ENCODE measurements at regions not wholly inside any gene's neighbourhood (a gene's known extent, or its start where the extent isn't known, plus 50 kb on each side); places are given as distances from the start of the nearest gene placed in this dataset.

GRCh38 chr7:13028825-13029099 lies 341.3 kb downstream of the ARL4A start:
- no peaks in the 10 kb centered on the region for H3K36me3 ChIP-seq (replicated peaks; ENCODE audit: low read depth, low read length)
- H3K4me2 ChIP-seq (ENCODE audit: low read length): no peak overlapping the region
- H4K20me1 ChIP-seq (ENCODE audit: insufficient read depth, low read length): no peaks in the 10 kb centered on the region
- no peaks in the 10 kb centered on the region for H3K4me1 ChIP-seq (ENCODE audit: low read length)
- H3K4me3 ChIP-seq (ENCODE audit: low read length): no peak overlapping the region
- no peaks in the 10 kb centered on the region for H3K79me2 ChIP-seq (ENCODE audit: low read length)
- no peaks in the 10 kb centered on the region for H3K27me3 ChIP-seq (ENCODE audit: low read depth, low read length)
- no peak overlapping the region for H2AFZ ChIP-seq (ENCODE audit: low read depth, low read length)
- no peak overlapping the region for H3K9ac ChIP-seq (ENCODE audit: low read length)
- H3K27ac ChIP-seq (ENCODE audit: low read length): no peak overlapping the region
- TF ChIP-seq CTCF (IDR thresholded peaks at IDR 0.05; ENCODE audit: low read depth, low read length) (no peak), EZH2phosphoT487 (IDR thresholded peaks at IDR 0.05; ENCODE audit: low read depth) (no peak)
- no peaks in the 10 kb centered on the region for H3K9me3 ChIP-seq (ENCODE audit: insufficient read depth, low read length)

DNA sequence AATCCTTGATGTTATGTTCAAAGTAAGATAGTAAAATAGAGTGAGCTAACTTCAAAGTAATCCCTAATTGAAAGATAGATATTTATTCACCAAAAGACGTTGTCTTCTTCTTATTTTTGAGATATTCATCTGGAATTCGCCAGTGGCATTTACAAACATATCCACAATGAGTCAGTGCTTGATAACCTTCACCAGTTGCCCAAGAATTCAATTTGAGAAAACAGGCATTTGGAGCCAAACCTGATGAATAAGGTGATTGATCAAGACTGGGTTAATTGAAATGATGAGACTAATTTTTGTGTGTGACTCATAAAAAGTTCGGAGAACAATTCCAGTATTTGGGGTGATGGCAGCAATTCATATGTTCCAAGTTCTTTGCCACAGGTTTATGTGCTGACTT lies 344.0 kb downstream of the ARL4A start:
- Histone ChIP-seq H3K4me2 (ENCODE audit: low read length) (no peak overlapping the region), H3K79me2 (ENCODE audit: low read length) (no peaks in the 10 kb centered on the region), H3K9me3 (ENCODE audit: insufficient read depth, low read length) (no peaks in the 10 kb centered on the region), H3K4me3 (ENCODE audit: low read length) (no peak overlapping the region), H3K27me3 (ENCODE audit: low read depth, low read length) (no peaks in the 10 kb centered on the region), H3K9ac (ENCODE audit: low read length) (no peak overlapping the region), H3K4me1 (ENCODE audit: low read length) (no peaks in the 10 kb centered on the region), H3K36me3 (replicated peaks; ENCODE audit: low read depth, low read length) (no peaks in the 10 kb centered on the region), H3K27ac (ENCODE audit: low read length) (no peak overlapping the region), H2AFZ (ENCODE audit: low read depth, low read length) (no peak overlapping the region), H4K20me1 (ENCODE audit: insufficient read depth, low read length) (no peaks in the 10 kb centered on the region)
- TF ChIP-seq CTCF (IDR thresholded peaks at IDR 0.05; ENCODE audit: low read depth, low read length) (no peak), EZH2phosphoT487 (IDR thresholded peaks at IDR 0.05; ENCODE audit: low read depth) (no peak)

- H4K20me1 ChIP-seq (ENCODE audit: insufficient read depth, low read length): no peaks in the 10 kb centered on the region
- no peaks in the 10 kb centered on the region for H3K79me2 ChIP-seq (ENCODE audit: low read length)
- no peaks in the 10 kb centered on the region for H3K4me1 ChIP-seq (ENCODE audit: low read length)
- no peaks in the 10 kb centered on the region for H3K9me3 ChIP-seq (ENCODE audit: insufficient read depth, low read length)
- no peak for TF ChIP-seq CTCF (IDR thresholded peaks at IDR 0.05; ENCODE audit: low read depth, low read length)
- no peak for TF ChIP-seq EZH2phosphoT487 (IDR thresholded peaks at IDR 0.05; ENCODE audit: low read depth)
- no peaks in the 10 kb centered on the region for H3K36me3 ChIP-seq (replicated peaks; ENCODE audit: low read depth, low read length)
- H3K27me3 ChIP-seq (ENCODE audit: low read depth, low read length): no peaks in the 10 kb centered on the region
- no peak overlapping the region for H3K4me3 ChIP-seq (ENCODE audit: low read length)
- H3K9ac ChIP-seq (ENCODE audit: low read length): no peak overlapping the region
- H3K27ac ChIP-seq (ENCODE audit: low read length): no peak overlapping the region
- H2AFZ ChIP-seq (ENCODE audit: low read depth, low read length): no peak overlapping the region
- no peak overlapping the region for H3K4me2 ChIP-seq (ENCODE audit: low read length)
Measured at GRCh38 chr7:13032084-13032483, 344.7 kb downstream of the ARL4A start.

GRCh38 chr7:13032576-13032975 lies 345.1 kb downstream of the ARL4A start:
- no peak overlapping the region for H3K27ac ChIP-seq (ENCODE audit: low read length)

DNA sequence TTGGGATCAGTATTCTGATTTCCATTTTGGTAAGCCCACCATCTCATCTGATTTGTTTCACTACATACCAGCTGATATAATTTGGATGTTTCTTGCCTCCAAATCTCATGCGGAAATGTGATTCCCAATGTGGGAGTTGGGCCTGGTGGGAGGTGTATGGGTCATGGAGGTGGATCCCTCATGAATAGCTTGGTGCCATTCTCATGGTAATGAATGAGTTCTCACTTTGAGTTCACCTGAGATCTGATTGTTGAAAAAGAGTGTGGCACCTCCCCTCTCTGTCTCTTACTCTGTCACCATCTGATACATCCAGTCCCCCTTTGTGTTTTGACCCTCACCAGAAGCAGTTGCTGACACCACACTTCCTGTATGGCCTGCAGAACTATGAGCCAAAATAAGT lies 347.3 kb downstream of the ARL4A start:
- Histone ChIP-seq H3K4me2 (ENCODE audit: low read length) (no peak overlapping the region), H3K79me2 (ENCODE audit: low read length) (no peaks in the 10 kb centered on the region), H3K9me3 (ENCODE audit: insufficient read depth, low read length) (no peaks in the 10 kb centered on the region), H3K4me1 (ENCODE audit: low read length) (no peaks in the 10 kb centered on the region), H3K27me3 (ENCODE audit: low read depth, low read length) (no peaks in the 10 kb centered on the region), H3K4me3 (ENCODE audit: low read length) (no peak overlapping the region), H2AFZ (ENCODE audit: low read depth, low read length) (no peak overlapping the region), H3K27ac (ENCODE audit: low read length) (no peak overlapping the region), H3K9ac (ENCODE audit: low read length) (no peak overlapping the region), H4K20me1 (ENCODE audit: insufficient read depth, low read length) (no peaks in the 10 kb centered on the region), H3K36me3 (replicated peaks; ENCODE audit: low read depth, low read length) (no peaks in the 10 kb centered on the region)
- no peak for TF ChIP-seq EZH2phosphoT487 (IDR thresholded peaks at IDR 0.05; ENCODE audit: low read depth)
- TF ChIP-seq CTCF (IDR thresholded peaks at IDR 0.05; ENCODE audit: low read depth, low read length): no peak

More at GRCh38 chr7:13032576-13032975, 345.1 kb downstream of the ARL4A start:
- no peak for TF ChIP-seq EZH2phosphoT487 (IDR thresholded peaks at IDR 0.05; ENCODE audit: low read depth)
- Histone ChIP-seq H2AFZ (ENCODE audit: low read depth, low read length) (no peak overlapping the region), H4K20me1 (ENCODE audit: insufficient read depth, low read length) (no peaks in the 10 kb centered on the region), H3K4me2 (ENCODE audit: low read length) (no peak overlapping the region), H3K79me2 (ENCODE audit: low read length) (no peaks in the 10 kb centered on the region), H3K27me3 (ENCODE audit: low read depth, low read length) (no peaks in the 10 kb centered on the region), H3K9me3 (ENCODE audit: insufficient read depth, low read length) (no peaks in the 10 kb centered on the region), H3K9ac (ENCODE audit: low read length) (no peak overlapping the region), H3K4me1 (ENCODE audit: low read length) (no peaks in the 10 kb centered on the region), H3K4me3 (ENCODE audit: low read length) (no peak overlapping the region), H3K36me3 (replicated peaks; ENCODE audit: low read depth, low read length) (no peaks in the 10 kb centered on the region)

Measured in OCI-LY3 (cell line).